ENCODE measurements at regions not wholly inside any gene's neighbourhood (a gene's known extent, or its start where the extent isn't known, plus 50 kb on each side); places are given as distances from the start of the nearest gene placed in this dataset.

DNA sequence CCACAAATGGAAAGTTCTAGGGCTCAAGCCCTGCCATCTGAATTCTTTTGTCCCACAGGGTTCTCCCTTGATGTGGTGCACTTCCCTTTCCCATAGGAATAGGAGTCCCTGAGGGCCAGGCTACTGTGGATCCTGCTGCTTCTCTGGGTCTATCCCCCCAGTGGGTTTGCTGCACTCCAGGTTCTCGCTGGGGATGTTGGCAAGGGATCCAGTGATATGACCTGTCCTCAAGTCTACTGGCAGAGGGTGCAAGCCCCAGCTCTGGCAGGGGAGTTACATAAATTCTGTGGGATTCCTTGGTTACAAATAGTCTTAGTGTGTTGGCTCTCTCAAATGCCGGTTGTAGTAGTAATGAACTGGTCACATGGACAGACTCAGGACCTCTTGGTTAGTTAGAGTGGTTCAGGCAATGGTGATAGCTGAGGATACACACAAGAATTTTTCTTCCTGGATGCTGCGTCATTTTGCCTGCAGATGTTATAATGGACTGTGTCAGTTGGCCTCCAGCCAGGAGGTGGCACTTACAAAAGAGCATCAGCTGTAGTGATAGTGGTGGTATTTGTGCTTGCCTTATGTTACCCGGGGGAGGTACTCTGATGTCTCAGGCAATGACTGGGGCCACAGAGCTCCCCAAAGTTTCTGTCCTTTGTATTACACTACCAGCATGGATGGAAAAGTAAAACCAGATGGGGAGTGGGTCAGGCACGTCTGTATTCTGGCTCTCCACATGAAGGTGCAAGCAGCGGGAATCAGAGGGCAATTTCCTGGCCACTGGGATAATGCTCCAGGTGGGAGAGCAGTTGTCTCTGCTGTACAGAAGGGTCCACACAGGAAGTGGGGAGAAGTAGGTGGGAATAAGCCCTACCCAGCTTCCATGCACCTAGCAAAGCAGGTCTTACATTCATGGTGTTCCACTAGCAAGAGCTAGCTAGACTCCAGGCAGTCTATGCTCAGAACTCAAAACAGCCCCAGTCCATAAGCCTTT lies 267.9 kb downstream of the SOX11 start:
- no peak for TF ChIP-seq EZH2 (IDR thresholded peaks at IDR 0.05; ENCODE audit: insufficient read depth, low read length)
- no peak for TF ChIP-seq CTCF (IDR thresholded peaks at IDR 0.05; ENCODE audit: insufficient read depth, low read depth, low read length)
